GM18498 (cell line): ENCODE measurements at regions not wholly inside any gene's neighbourhood (a gene's known extent, or its start where the extent isn't known, plus 50 kb on each side); places are given as distances from the start of the nearest gene placed in this dataset.

Experiments
- ATAC-seq: cut with Tn5 transposase; IDR thresholded peaks from one replicate; pipeline ENCODE4 v1.9.1; 2021; ENCODE audit warnings: mild to moderate bottlenecking, moderate library complexity; ENCODE audit not compliant: unreplicated experiment

DNA sequence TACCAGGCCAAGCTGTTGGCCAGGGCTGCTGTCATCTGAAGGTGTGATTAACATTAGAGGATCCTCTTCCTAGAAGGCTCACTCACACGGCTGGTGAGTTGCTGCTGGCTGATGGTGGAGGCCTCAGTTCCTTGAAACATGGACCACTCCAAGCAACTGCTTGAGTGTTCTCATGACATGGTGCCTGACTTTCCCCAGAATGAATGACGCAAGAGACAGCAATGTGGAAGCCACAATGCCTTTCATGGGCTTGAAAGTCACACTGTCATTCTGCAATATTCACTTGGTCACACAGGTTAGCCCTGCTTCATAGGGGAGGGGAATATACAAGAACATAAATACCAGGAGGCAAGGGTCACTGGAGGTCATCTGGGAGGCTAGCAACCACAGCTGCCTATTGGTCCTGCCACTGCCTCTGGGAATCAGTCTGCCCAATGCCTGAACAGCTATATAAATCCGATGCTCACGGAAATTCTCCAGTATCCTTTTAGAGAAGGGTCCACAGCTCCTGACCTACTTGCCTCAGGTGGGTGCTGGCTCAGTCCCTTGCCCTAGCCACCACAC is 97.1 kb upstream of the MAML3 start:
- no peak for ATAC-seq

GRCh38 chr4:140249351-140249750 is 95.4 kb upstream of the MAML3 start:
- no peak for ATAC-seq

- no peak for ATAC-seq
These were observed 93.3 kb upstream of the MAML3 start for GRCh38 chr4:140247237-140247636.

GRCh38 chr4:140246216-140246615 is 92.2 kb upstream of the MAML3 start:
- no peak for ATAC-seq

GRCh38 chr4:140244328-140244727 is 90.3 kb upstream of the MAML3 start:
- ATAC-seq: no peak

- peak; percentile 78 for ATAC-seq
These were observed 89.3 kb upstream of the MAML3 start for GRCh38 chr4:140243278-140243753.

- peak; percentile 66 for ATAC-seq
These were observed 88.6 kb upstream of the MAML3 start for GRCh38 chr4:140242357-140243277.

GRCh38 chr4:140240237-140240636 is 86.3 kb upstream of the MAML3 start:
- ATAC-seq: no peak

DNA sequence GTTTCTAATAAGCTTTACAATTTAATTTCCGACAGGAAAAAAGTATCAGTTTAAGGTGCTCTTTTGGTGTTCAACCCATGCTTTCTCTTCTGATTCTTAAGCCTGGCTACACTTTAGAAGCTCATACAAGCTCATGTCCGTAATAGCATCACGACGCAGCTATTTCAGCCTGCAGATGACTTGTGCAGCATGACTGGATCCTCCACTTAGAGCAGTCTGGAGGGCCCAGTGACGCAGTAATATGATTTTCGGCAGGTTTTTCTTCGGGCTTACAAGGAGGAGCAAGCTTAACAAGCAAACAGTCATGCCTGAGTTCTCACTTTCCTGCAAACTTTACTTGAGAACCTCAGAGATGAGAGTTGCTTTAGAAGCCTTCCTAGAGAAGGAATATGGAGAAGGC is 85.3 kb upstream of the MAML3 start:
- ATAC-seq: no peak

GRCh38 chr4:140238351-140239056 is 84.5 kb upstream of the MAML3 start:
- ATAC-seq: no peak

GRCh38 chr4:140237616-140238350 is 83.8 kb upstream of the MAML3 start:
- no peak for ATAC-seq

- no peak for ATAC-seq
These were observed 82.7 kb upstream of the MAML3 start for GRCh38 chr4:140236654-140237169.

DNA sequence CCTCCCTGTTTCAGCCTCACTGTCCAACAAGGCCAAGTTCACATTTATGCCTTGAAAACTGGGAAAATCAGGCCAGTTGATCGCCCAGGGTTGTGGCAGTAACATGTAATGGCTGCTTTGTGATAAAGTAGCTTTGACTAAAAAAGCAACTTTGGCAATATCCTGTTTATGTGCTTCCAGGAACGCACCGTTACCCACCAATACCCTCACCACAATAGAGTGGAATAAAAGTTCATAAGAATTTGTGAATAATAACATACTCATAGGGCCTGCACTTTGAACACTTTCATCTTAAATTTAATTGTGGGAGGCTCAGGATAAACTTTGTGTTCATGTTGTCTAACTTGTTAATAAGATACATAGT is 80.7 kb upstream of the MAML3 start:
- ATAC-seq: no peak

DNA sequence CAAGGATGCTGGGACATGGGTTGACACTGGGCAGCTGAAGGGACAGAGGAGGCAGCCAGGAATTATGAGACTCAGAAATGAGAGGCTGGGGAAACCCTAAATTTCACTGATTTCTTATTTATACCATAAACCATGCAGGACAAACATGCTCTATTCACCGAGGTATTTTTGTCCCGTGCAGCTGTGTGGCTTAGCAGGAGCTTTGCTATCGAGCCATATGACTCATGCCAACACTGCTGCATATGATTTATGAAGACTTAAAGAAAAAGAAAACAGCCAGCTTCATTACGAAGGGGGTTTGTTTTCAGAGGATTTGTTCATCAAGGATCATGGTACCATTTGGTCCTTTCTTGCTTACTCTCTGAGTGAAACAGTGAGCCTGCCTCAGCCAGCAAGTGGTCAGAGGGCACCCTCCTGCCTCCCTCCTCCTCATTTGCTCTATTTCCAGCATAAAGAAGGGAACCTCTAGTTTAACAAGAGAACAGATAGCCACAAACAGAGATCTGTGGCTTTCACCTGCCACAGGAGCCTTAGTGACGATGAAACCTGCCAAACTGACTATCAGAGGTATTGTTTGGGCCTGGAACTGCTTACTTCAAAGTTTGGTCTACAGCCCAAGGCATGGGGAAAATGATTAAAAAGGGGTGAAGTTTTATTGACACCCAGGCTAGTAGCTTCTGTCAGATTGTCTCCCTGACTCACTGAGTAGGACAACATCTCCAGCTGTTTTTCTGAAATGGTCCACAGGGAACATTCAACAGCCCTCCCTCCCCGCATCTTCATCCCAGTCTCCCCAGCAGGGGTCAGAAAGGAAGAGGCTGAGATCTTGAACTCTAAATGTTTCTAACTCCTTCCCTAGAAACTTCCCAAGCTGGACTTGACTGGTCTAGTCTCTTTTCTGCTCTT is 80.1 kb upstream of the MAML3 start:
- ATAC-seq: no peak

- no peak for ATAC-seq
These were observed 75.9 kb upstream of the MAML3 start for GRCh38 chr4:140229881-140230280.

GRCh38 chr4:140227286-140227685 is 73.3 kb upstream of the MAML3 start:
- no peak for ATAC-seq

- ATAC-seq: no peak
These were observed 69.2 kb upstream of the MAML3 start for GRCh38 chr4:140223056-140223810.

- ATAC-seq: no peak
These were observed 68.2 kb upstream of the MAML3 start for GRCh38 chr4:140222171-140222570.

DNA sequence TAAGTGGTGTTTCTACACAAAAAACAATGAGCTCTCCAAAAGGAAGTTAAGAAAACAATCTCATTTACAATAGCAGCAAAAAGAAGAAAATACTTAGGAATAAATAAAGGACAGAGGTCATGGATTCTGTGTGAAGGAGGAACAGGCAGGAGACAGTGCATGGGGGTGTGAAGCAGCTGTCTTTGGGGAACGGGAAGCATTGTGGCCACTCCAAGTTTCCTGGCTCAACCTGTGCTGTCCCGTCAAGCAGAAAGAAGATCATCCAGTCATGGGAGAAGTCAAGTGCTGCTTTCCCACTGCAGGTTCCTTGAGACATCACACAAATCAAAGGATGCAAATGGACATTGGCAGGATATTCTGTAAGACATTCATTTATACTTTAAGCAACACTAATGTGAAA is 66.1 kb upstream of the MAML3 start:
- no peak for ATAC-seq
